GM12873 (cell line): ENCODE measurements at regions not wholly inside any gene's neighbourhood (a gene's known extent, or its start where the extent isn't known, plus 50 kb on each side); places are given as distances from the start of the nearest gene placed in this dataset.

Source experiments
- CTCF ChIP-seq: IDR thresholded peaks from 2 replicates; pipeline ENCODE4 v1.5.1; 2012; ENCODE audit warnings: low read depth, mild to moderate bottlenecking, moderate library complexity, low read length, control low read depth; ENCODE audit not compliant: insufficient read depth; ENCODE audit errors: missing control alignments

GRCh38 chr12:30462249-30462648, 233.4 kb downstream of the IPO8 start:
- no peak for TF ChIP-seq CTCF

GRCh38 chr12:30461026-30461615, 234.5 kb downstream of the IPO8 start:
- no peak for TF ChIP-seq CTCF

GRCh38 chr12:30458453-30458852, 237.2 kb downstream of the IPO8 start:
- TF ChIP-seq CTCF: no peak

- TF ChIP-seq CTCF: no peak
Measured at GRCh38 chr12:30457621-30458289, 237.9 kb downstream of the IPO8 start.

GRCh38 chr12:30450872-30451271, 244.8 kb downstream of the IPO8 start:
- no peak for TF ChIP-seq CTCF

GRCh38 chr12:30450226-30450625, 245.4 kb downstream of the IPO8 start:
- no peak for TF ChIP-seq CTCF

GRCh38 chr12:30448038-30448437, 247.6 kb downstream of the IPO8 start:
- no peak for TF ChIP-seq CTCF
